ENCODE measurements at regions not wholly inside any gene's neighbourhood (a gene's known extent, or its start where the extent isn't known, plus 50 kb on each side); places are given as distances from the start of the nearest gene placed in this dataset.

- TF ChIP-seq EZH2 (IDR thresholded peaks at IDR 0.05; ENCODE audit: low read length, unreplicated experiment): no peak
- TF ChIP-seq CTCF (conservative IDR thresholded peaks at IDR 0.05; ENCODE audit: low read depth, low read length): no peak
- TF ChIP-seq EZH2phosphoT487 (IDR thresholded peaks at IDR 0.05; ENCODE audit: borderline replicate concordance, low read length): no peak
Observed at GRCh38 chr18:7459851-7460770, 107.0 kb upstream of the PTPRM start.
